Stimulated activated CD8-positive, alpha-beta memory T cell treated with anti-CD3 and anti-CD28 coated beads, Interleukin-12 subunit alpha, Interleukin-12 subunit beta, amount 100 ng/mL, for 1 hour (primary cell): ENCODE measurements at regions not wholly inside any gene's neighbourhood (a gene's known extent, or its start where the extent isn't known, plus 50 kb on each side); places are given as distances from the start of the nearest gene placed in this dataset.

Experiments used
- DNase-seq: peaks from one replicate; pipeline ENCODE4 v3.0.0-alpha.2; 2020; ENCODE audit warnings: low read depth

- DNase-seq = no peak
These were observed 194.8 kb upstream of the PRSS16 start for GRCh38 chr6:27052731-27053082.

- no peak for DNase-seq
These were observed 193.8 kb upstream of the PRSS16 start for GRCh38 chr6:27053738-27054137.

- no peak for DNase-seq
These were observed 190.9 kb upstream of the PRSS16 start for GRCh38 chr6:27056615-27057014.

GRCh38 chr6:27059621-27060425 lies 187.7 kb upstream of the PRSS16 start:
- no peak for DNase-seq

- no peak for DNase-seq
These were observed 186.1 kb upstream of the PRSS16 start for GRCh38 chr6:27061235-27061993.

- DNase-seq = no peak
These were observed 184.7 kb upstream of the PRSS16 start for GRCh38 chr6:27062755-27063154.

GRCh38 chr6:27065183-27065582 lies 182.3 kb upstream of the PRSS16 start:
- no peak for DNase-seq

- DNase-seq = no peak
These were observed 181.1 kb upstream of the PRSS16 start for GRCh38 chr6:27066381-27066780.

GRCh38 chr6:27066802-27067201 lies 180.7 kb upstream of the PRSS16 start:
- no peak for DNase-seq

- DNase-seq = no peak
These were observed 174.1 kb upstream of the PRSS16 start for GRCh38 chr6:27073441-27073840.

GRCh38 chr6:27076116-27076515 lies 171.4 kb upstream of the PRSS16 start:
- DNase-seq = no peak

GRCh38 chr6:27078734-27079357 lies 168.7 kb upstream of the PRSS16 start:
- no peak for DNase-seq

GRCh38 chr6:27081188-27081587 lies 166.3 kb upstream of the PRSS16 start:
- no peak for DNase-seq

- no peak for DNase-seq
These were observed 165.6 kb upstream of the PRSS16 start for GRCh38 chr6:27081931-27082330.

- DNase-seq = no peak
These were observed 159.4 kb upstream of the PRSS16 start for GRCh38 chr6:27088068-27088467.

- no peak for DNase-seq
These were observed 155.7 kb upstream of the PRSS16 start for GRCh38 chr6:27091661-27092315.

- no peak for DNase-seq
These were observed 155.2 kb upstream of the PRSS16 start for GRCh38 chr6:27092316-27092692.

GRCh38 chr6:27095914-27096313 lies 151.6 kb upstream of the PRSS16 start:
- DNase-seq = no peak

GRCh38 chr6:27096834-27097511 lies 150.5 kb upstream of the PRSS16 start:
- no peak for DNase-seq

GRCh38 chr6:27098956-27099355 lies 148.5 kb upstream of the PRSS16 start:
- DNase-seq = no peak

- no peak for DNase-seq
These were observed 146.6 kb upstream of the PRSS16 start for GRCh38 chr6:27100921-27101320.

GRCh38 chr6:27101824-27102223 lies 145.7 kb upstream of the PRSS16 start:
- no peak for DNase-seq
